A549 (cell line): ENCODE measurements at regions not wholly inside any gene's neighbourhood (a gene's known extent, or its start where the extent isn't known, plus 50 kb on each side); places are given as distances from the start of the nearest gene placed in this dataset.
"Not testable (repeated sequence)": the region's sequence is repeated elsewhere in the genome, so short reads cannot be mapped to it uniquely, and the experiment has no call there.

Experiments
- ATAC-seq, 2 experiments: fragments of 200-7000 bp in 1 of 2; fragments of >200 bp in 1 of 2; cut with Nextera tagmentation in 1 of 2; cut with Tn5 transposase in 1 of 2; 3 replicates each; pipeline versions ENCODE4 v1.8.0 to v1.9.1; 2018 to 2020; ENCODE audit warnings: mild to moderate bottlenecking in 1 of 2, moderate library complexity in 1 of 2
- CTCF ChIA-PET: fragments of 300-600 bp; sonication (Branson Sonifier 250); formaldehyde crosslinking; extraction: SDS; loops from one replicate; lab custom pipeline; 2021; ENCODE audit warnings: antibody characterized with exemption, inconsistent platforms; lab: Yijun Ruan, JAX
- POLR2A ChIA-PET: fragments of 350-600 bp; formaldehyde crosslinking; extraction: SDS; loops from one replicate; lab custom pipeline; 2021; ENCODE audit warnings: antibody characterized with exemption, inconsistent platforms; lab: Yijun Ruan, JAX
- DNase-seq, 2 experiments: peaks; one replicate each; pipeline versions ENCODE4 v3.0.0 to v3.0.0-alpha.2; 2011 to 2016; ENCODE audit warnings: low read depth in 1 of 2, low spot score in 1 of 2
- FAIRE-seq: peaks from 2 replicates; lab custom pipeline; 2011; peaks lifted over from hg19 to GRCh38; lab: Jason Lieb, UNC
- H3K27ac ChIP-seq, 2 experiments: fragments of >200 bp; sonication (Bioruptor Twin); formaldehyde crosslinking; 3 replicates each; pipeline ENCODE4 v1.5.1; 2016 to 2017
- H3K4me1 ChIP-seq: fragments of >200 bp; sonication (Bioruptor Twin); formaldehyde crosslinking; 3 replicates; pipeline ENCODE4 v1.6.1; 2016
- H3K4me2 ChIP-seq: fragments of >200 bp; sonication (Bioruptor Twin); formaldehyde crosslinking; 3 replicates; pipeline ENCODE4 v1.6.1; 2016
- H3K4me3 ChIP-seq: fragments of >200 bp; sonication (Bioruptor Twin); formaldehyde crosslinking; 3 replicates; pipeline ENCODE4 v1.5.1; 2016
- H3K9me3 ChIP-seq: fragments of >200 bp; sonication (Bioruptor Twin); formaldehyde crosslinking; 3 replicates; pipeline ENCODE4 v1.6.1; 2016
- BHLHE40 ChIP-seq: IDR thresholded peaks from 2 replicates; pipeline ENCODE4 v1.6.1; 2012; ENCODE audit warnings: low read depth, low read length, inconsistent platforms
- CBX2 ChIP-seq: fragments of 200-600 bp; sonication (generic); IDR thresholded peaks from 2 replicates; pipeline ENCODE4 v1.6.1; 2016; ENCODE audit warnings: low read depth, mild to moderate bottlenecking, borderline replicate concordance
- CEBPB ChIP-seq, 2 experiments: fragments of >200 bp in 1 of 2; sonication (Bioruptor Twin) in 1 of 2; formaldehyde crosslinking in 1 of 2; IDR thresholded peaks; 2 replicates each; pipeline ENCODE4 v1.6.1; 2012 to 2016
- EHF ChIP-seq: fragments of 250-450 bp; sonication (Bioruptor Pico); IDR thresholded peaks from 2 replicates; pipeline ENCODE4 v1.5.0; 2020; ENCODE audit warnings: mild to moderate bottlenecking
- EHMT2 ChIP-seq: fragments of 200-600 bp; sonication (generic); IDR thresholded peaks from 2 replicates; pipeline ENCODE4 v1.6.1; 2016; ENCODE audit warnings: antibody characterized with exemption, low read depth, mild to moderate bottlenecking, moderate library complexity
- ELK1 ChIP-seq: fragments of 150-350 bp; IDR thresholded peaks from 2 replicates; pipeline ENCODE4 v1.6.1; 2014; ENCODE audit warnings: low read depth, mild to moderate bottlenecking, low read length
- HOXA7 ChIP-seq: fragments of 250-450 bp; sonication (Bioruptor Pico); IDR thresholded peaks from 2 replicates; pipeline ENCODE4 v1.5.0; 2020; ENCODE audit warnings: mild to moderate bottlenecking, moderate library complexity
- HOXB13 ChIP-seq: fragments of 250-450 bp; sonication (Bioruptor Pico); IDR thresholded peaks from 2 replicates; pipeline ENCODE4 v1.5.0; 2020; ENCODE audit warnings: low read depth, mild to moderate bottlenecking, moderate library complexity
- KDM1A ChIP-seq: fragments of 200-600 bp; sonication (generic); IDR thresholded peaks from 2 replicates; pipeline ENCODE4 v1.6.1; 2016; ENCODE audit warnings: low read depth, mild to moderate bottlenecking
- KDM5A ChIP-seq: fragments of 200-600 bp; sonication (generic); IDR thresholded peaks from 2 replicates; pipeline ENCODE4 v1.6.1; 2016; ENCODE audit warnings: antibody characterized with exemption, mild to moderate bottlenecking
- MAFK ChIP-seq: fragments of 450-650 bp; IDR thresholded peaks from 2 replicates; pipeline ENCODE4 v1.6.1; 2014; ENCODE audit not compliant: partially characterized antibody
- MYC ChIP-seq: IDR thresholded peaks from 2 replicates; pipeline ENCODE4 v1.6.1; 2012; ENCODE audit warnings: mild to moderate bottlenecking, inconsistent platforms, low read length, improper control_type of control experiment, borderline replicate concordance
- NR3C1 ChIP-seq: fragments of >200 bp; sonication (Bioruptor Twin); formaldehyde crosslinking; IDR thresholded peaks from 3 replicates; pipeline ENCODE4 v1.6.1; 2017
- PBX3 ChIP-seq: IDR thresholded peaks from 2 replicates; pipeline ENCODE4 v1.6.1; 2012
- PHF8 ChIP-seq: fragments of 200-600 bp; sonication (generic); IDR thresholded peaks from 2 replicates; pipeline ENCODE4 v1.6.1; 2016; ENCODE audit warnings: low read depth, mild to moderate bottlenecking, antibody characterized with exemption, moderate library complexity, borderline replicate concordance
- POLR2AphosphoS2 ChIP-seq: conservative IDR thresholded peaks from 2 replicates; pipeline ENCODE4 v1.6.1; 2012; ENCODE audit warnings: low read length, improper control_type of control experiment, inconsistent platforms
- RCOR1 ChIP-seq: fragments of 150-350 bp; IDR thresholded peaks from 2 replicates; pipeline ENCODE4 v1.6.1; 2014; ENCODE audit warnings: antibody characterized with exemption, low read length, low read depth
- SREBF2 ChIP-seq: fragments of 450-650 bp; IDR thresholded peaks from 2 replicates; pipeline ENCODE4 v1.6.1; 2014; ENCODE audit warnings: mild to moderate bottlenecking, moderate library complexity
- TFCP2L1 ChIP-seq: fragments of 250-450 bp; sonication (Bioruptor Pico); IDR thresholded peaks from 2 replicates; pipeline ENCODE4 v1.5.0; 2021; ENCODE audit warnings: mild to moderate bottlenecking
- ZSCAN20 ChIP-seq: fragments of 250-450 bp; sonication (Bioruptor Pico); IDR thresholded peaks from 2 replicates; pipeline ENCODE4 v1.8.0; 2022; ENCODE audit warnings: mild to moderate bottlenecking, moderate library complexity
- WGBS: methylation state at CpG from one replicate; pipeline ENCODE4 v1.1.6; 2017; ENCODE audit errors: missing lambda C conversion rate; 5-methylcytosine and 5-hydroxymethylcytosine counted together

GRCh38 chr4:17234678-17235077 is 277.2 kb downstream of the QDPR start:
- no peaks in the 10 kb centered on the region for H3K9me3 ChIP-seq
- no peak for DNase-seq
- H3K4me3 ChIP-seq: no peak overlapping the region
- TF ChIP-seq KDM1A (no peak), PBX3 (no peak), ZSCAN20 (CRISPR knock-in tag) (no peak), MAFK (peak; percentile 43), KDM5A (no peak)
- no peak for FAIRE-seq
- H3K4me1 ChIP-seq: no peaks in the 10 kb centered on the region
- ATAC-seq: no peak
- no peak overlapping the region for H3K27ac ChIP-seq
- CTCF ChIA-PET: no interaction called here
- 59% methylated on average over 1 of the region's 1 CpG for WGBS
- no peak overlapping the region for H3K4me2 ChIP-seq
- POLR2A ChIA-PET: no interaction called here

GRCh38 chr4:17232566-17233253 is 279.2 kb downstream of the QDPR start:
- DNase-seq: no peak
- WGBS: 5% methylated on average over 3 of the region's 3 CpGs
- ChIA-PET POLR2A (no interaction called here), CTCF (no interaction called here)
- no peak overlapping the region for H3K27ac ChIP-seq
- no peaks in the 10 kb centered on the region for H3K4me1 ChIP-seq
- no peak for ATAC-seq
- H3K4me2 ChIP-seq: no peak overlapping the region
- no peak for TF ChIP-seq PHF8
- TF ChIP-seq, all 56 proteins: peak for 0
- Histone ChIP-seq H3K9me3 (no peaks in the 10 kb centered on the region), H3K4me3 (no peak overlapping the region)
- FAIRE-seq: no peak

GRCh38 chr4:17231880-17232475 is 279.9 kb downstream of the QDPR start:
- 15% methylated on average over 9 of the region's 9 CpGs for WGBS
- H3K4me2 ChIP-seq, H3K4me3 ChIP-seq, H3K4me1 ChIP-seq, CTCF ChIA-PET, FAIRE-seq, DNase-seq, ATAC-seq, POLR2A ChIA-PET, H3K9me3 ChIP-seq, H3K27ac ChIP-seq: not testable (repeated sequence)

DNA sequence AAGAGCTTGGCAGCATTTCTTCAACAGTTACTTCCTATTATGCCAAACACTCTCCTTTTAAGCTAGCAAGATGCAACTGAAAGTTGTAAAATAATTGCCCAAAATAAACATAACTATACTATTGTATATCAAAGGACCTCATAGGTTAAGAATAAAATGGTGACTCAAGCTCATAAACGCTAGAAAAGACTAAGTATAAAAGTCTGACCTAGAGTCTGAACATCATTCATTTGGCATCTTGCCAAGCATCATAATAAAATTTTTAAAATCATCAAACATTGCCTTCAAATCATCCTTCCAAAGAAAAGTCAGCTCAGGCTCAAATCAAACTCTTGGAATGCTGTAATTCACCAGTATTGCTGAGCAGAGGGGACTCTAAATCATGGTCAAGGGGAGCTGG is 281.2 kb downstream of the QDPR start:
- POLR2A ChIA-PET: no interaction called here
- Histone ChIP-seq H3K27ac (no peak overlapping the region), H3K9me3 (no peaks in the 10 kb centered on the region), H3K4me2 (no peak overlapping the region), H3K4me1 (no peaks in the 10 kb centered on the region), H3K4me3 (no peak overlapping the region)
- no peak for FAIRE-seq
- TF ChIP-seq NR3C1: no peak
- no peak for TF ChIP-seq RCOR1
- TF ChIP-seq EHF (CRISPR knock-in tag): no peak
- no peak for TF ChIP-seq MAFK
- TF ChIP-seq TFCP2L1 (CRISPR knock-in tag): no peak
- no peak for TF ChIP-seq ELK1
- no peak for TF ChIP-seq HOXB13 (CRISPR knock-in tag)
- TF ChIP-seq SREBF2: no peak
- no peak for TF ChIP-seq EHMT2
- no peak for TF ChIP-seq PHF8
- no peak for TF ChIP-seq CBX2
- TF ChIP-seq BHLHE40: no peak
- no peak for TF ChIP-seq CEBPB (IDR thresholded peaks at IDR 0.05)
- no peak for TF ChIP-seq HOXA7 (CRISPR knock-in tag)
- no peak for TF ChIP-seq MYC
- TF ChIP-seq POLR2AphosphoS2: no peak
- no peak for DNase-seq
- no peak for ATAC-seq
- CTCF ChIA-PET: no interaction called here
- WGBS: 0% methylated on average over 1 of the region's 1 CpG
